Hematopoietic multipotent progenitor cell treated with erythropoietin and hydrocortisone succinate and interleukin-3 and kit ligand, for 8 days (in vitro differentiated cells): ENCODE measurements at regions not wholly inside any gene's neighbourhood (a gene's known extent, or its start where the extent isn't known, plus 50 kb on each side); places are given as distances from the start of the nearest gene placed in this dataset.
"Not testable (repeated sequence)": the region's sequence is repeated elsewhere in the genome, so short reads cannot be mapped to it uniquely, and the experiment has no call there.

Source experiments
- DNase-seq: peaks from one replicate; pipeline ENCODE4 v3.0.0-alpha.2; 2015

DNA sequence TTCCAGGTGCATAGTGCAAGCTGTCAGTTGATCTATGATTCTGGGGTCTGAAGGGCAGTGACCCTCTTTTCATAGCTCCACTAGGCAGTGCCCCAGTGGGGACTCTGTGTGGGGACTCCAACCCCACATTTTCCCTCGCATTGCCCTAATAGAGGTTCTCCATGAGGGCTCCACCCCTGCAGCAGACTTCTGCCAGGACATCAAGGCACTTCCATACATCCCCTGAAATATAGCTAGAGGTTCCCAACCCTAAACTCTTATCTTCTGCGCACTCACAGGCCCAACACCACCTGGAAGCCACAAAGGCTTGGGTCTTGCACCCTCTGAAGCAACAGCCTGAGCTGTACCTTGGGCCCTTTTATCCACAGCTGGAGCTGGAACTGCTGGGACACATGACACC, 65.7 kb upstream of the PKN2 start:
- no peak for DNase-seq

DNA sequence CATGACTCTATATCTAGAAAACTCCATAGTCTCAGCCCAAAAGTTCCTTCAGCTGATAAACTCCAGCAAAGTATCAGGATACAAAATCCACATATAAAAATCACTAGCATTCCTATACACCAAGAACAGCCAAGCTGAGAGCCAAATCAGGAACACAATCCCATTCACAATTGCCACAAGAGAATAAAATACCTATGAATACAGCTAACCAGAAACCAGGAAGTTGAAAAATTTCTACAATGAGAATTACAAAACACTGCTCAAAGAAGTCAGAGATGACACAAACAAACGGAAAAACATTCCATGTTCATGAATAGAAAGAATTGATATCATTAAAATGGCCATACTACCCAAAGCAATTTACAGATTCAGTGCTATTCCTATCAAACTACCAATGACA, 61.0 kb upstream of the PKN2 start:
- not testable (repeated sequence) for DNase-seq
